ENCODE measurements at regions not wholly inside any gene's neighbourhood (a gene's known extent, or its start where the extent isn't known, plus 50 kb on each side); places are given as distances from the start of the nearest gene placed in this dataset.

DNA sequence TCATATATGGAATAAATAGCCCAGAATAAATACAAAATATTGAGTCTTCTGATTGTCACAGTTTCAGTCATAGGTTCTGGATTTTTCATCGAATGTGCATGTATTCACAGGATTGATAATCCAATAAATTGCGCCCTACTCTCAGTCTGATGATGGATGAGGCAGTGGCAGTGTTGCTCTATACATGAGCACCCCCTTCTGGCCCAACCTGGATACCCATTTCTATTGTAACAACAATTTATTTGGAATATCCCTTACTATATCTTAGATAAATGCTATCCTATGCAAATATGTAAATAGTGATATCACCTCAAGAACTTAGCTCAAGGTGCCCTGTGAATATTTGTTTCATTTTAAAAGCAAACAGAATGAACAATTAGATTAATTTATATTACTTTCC is 733.7 kb upstream of the PABPC4L start:
- TF ChIP-seq, protein P1, sequence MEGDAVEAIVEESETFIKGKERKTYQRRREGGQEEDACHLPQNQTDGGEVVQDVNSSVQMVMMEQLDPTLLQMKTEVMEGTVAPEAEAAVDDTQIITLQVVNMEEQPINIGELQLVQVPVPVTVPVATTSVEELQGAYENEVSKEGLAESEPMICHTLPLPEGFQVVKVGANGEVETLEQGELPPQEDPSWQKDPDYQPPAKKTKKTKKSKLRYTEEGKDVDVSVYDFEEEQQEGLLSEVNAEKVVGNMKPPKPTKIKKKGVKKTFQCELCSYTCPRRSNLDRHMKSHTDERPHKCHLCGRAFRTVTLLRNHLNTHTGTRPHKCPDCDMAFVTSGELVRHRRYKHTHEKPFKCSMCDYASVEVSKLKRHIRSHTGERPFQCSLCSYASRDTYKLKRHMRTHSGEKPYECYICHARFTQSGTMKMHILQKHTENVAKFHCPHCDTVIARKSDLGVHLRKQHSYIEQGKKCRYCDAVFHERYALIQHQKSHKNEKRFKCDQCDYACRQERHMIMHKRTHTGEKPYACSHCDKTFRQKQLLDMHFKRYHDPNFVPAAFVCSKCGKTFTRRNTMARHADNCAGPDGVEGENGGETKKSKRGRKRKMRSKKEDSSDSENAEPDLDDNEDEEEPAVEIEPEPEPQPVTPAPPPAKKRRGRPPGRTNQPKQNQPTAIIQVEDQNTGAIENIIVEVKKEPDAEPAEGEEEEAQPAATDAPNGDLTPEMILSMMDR (IDR thresholded peaks at IDR 0.05) = no peak
- TF ChIP-seq POLR2A (IDR thresholded peaks at IDR 0.05) (no peak), POLR2AphosphoS5 (IDR thresholded peaks at IDR 0.05) (no peak)

Measured in prostate gland (tissue), 2 donors.